ENCODE measurements at regions not wholly inside any gene's neighbourhood (a gene's known extent, or its start where the extent isn't known, plus 50 kb on each side); places are given as distances from the start of the nearest gene placed in this dataset.

GRCh38 chr10:111354859-111355258, 278.0 kb downstream of the ADRA2A start:
- ChIA-PET CTCF (no interaction called here), POLR2A (no interaction called here)
- Histone ChIP-seq H3K27ac (ENCODE audit: low read length in 2 of 2) (no peak overlapping the region), H3K4me1 (ENCODE audit: control insufficient read depth in 2 of 2, insufficient read depth in 2 of 2, low read length in 2 of 2) (no peaks in the 10 kb centered on the region), H3K4me3 (ENCODE audit: control extremely low read depth in 1 of 5, extremely low read depth in 1 of 5, insufficient read depth in 1 of 5, low read depth in 2 of 5, low read length in 4 of 5) (no peak overlapping the region), H3K4me2 (replicated peaks; ENCODE audit: low read depth, low read length, poor library complexity, severe bottlenecking) (no peak overlapping the region), H3K27me3 (replicated peaks in 1 of 4; ENCODE audit: control extremely low read depth in 1 of 4, control insufficient read depth in 3 of 4, insufficient read depth in 4 of 4, low read length in 3 of 4) (peaks cover 0 to 3% (median 0%) of the 10 kb centered on the region in 4 experiments), H3K9ac (ENCODE audit: low read length) (no peak overlapping the region), H2AFZ (ENCODE audit: insufficient read depth, low read depth, low read length, poor library complexity, severe bottlenecking) (no peak overlapping the region), H3K36me3 (replicated peaks in 1 of 2; ENCODE audit: control extremely low read depth in 1 of 2, control insufficient read depth in 1 of 2, extremely low read depth in 1 of 2, insufficient read depth in 2 of 2, low read length in 1 of 2) (no peaks in the 10 kb centered on the region), H4K20me1 (ENCODE audit: control insufficient read depth, insufficient read depth, low read length, poor library complexity, severe bottlenecking) (no peaks in the 10 kb centered on the region), H3K79me2 (ENCODE audit: control insufficient read depth, insufficient read depth, low read length) (no peaks in the 10 kb centered on the region), H3K9me3 (ENCODE audit: control extremely low read depth in 1 of 3, control insufficient read depth in 2 of 3, insufficient read depth in 1 of 3, low read length in 2 of 3) (no peaks in the 10 kb centered on the region)
- Mint-ChIP-seq H3K4me1 (no peaks in the 10 kb centered on the region), H3K27ac (no peak overlapping the region), H3K4me3 (no peak overlapping the region), H3K9me3 (ENCODE audit: insufficient read depth) (no peaks in the 10 kb centered on the region), H3K27me3 (peaks cover 47% of the 10 kb centered on the region)
- intact Hi-C loops (cut with micrococcal nuclease): no loop called here
- DNase-seq (no peak), ATAC-seq (ENCODE audit: low read depth) (no peak)
- no CpG with 5 or more reads among the region's 1 CpG for WGBS (ENCODE audit: insufficient coverage)
- TF ChIP-seq EZH2 (IDR thresholded peaks at IDR 0.05; ENCODE audit: borderline replicate concordance, insufficient read depth, low read depth, low read length, poor library complexity, severe bottlenecking) (no peak), CTCF (IDR thresholded peaks at IDR 0.05) (no peak)

GRCh38 chr10:111356571-111356970, 279.7 kb downstream of the ADRA2A start:
- H3K27ac ChIP-seq (ENCODE audit: low read length in 2 of 2): no peak overlapping the region
- no peak overlapping the region for H3K9ac ChIP-seq (ENCODE audit: low read length)
- WGBS (ENCODE audit: insufficient coverage): no CpG with 5 or more reads among the region's 3 CpGs
- H3K4me3 ChIP-seq (ENCODE audit: control extremely low read depth in 1 of 5, extremely low read depth in 1 of 5, insufficient read depth in 1 of 5, low read depth in 2 of 5, low read length in 4 of 5): no peak overlapping the region
- no peaks in the 10 kb centered on the region for H4K20me1 ChIP-seq (ENCODE audit: control insufficient read depth, insufficient read depth, low read length, poor library complexity, severe bottlenecking)
- Mint-ChIP-seq H3K27me3 (peaks cover 44% of the 10 kb centered on the region), H3K4me1 (no peaks in the 10 kb centered on the region), H3K9me3 (ENCODE audit: insufficient read depth) (no peaks in the 10 kb centered on the region), H3K27ac (no peak overlapping the region), H3K4me3 (no peak overlapping the region)
- H3K9me3 ChIP-seq (ENCODE audit: control extremely low read depth in 1 of 3, control insufficient read depth in 2 of 3, insufficient read depth in 1 of 3, low read length in 2 of 3): no peaks in the 10 kb centered on the region
- ATAC-seq (ENCODE audit: low read depth): no peak
- no peaks in the 10 kb centered on the region for H3K4me1 ChIP-seq (ENCODE audit: control insufficient read depth in 2 of 2, insufficient read depth in 2 of 2, low read length in 2 of 2)
- no peaks in the 10 kb centered on the region for H3K36me3 ChIP-seq (replicated peaks in 1 of 2; ENCODE audit: control extremely low read depth in 1 of 2, control insufficient read depth in 1 of 2, extremely low read depth in 1 of 2, insufficient read depth in 2 of 2, low read length in 1 of 2)
- H3K27me3 ChIP-seq (replicated peaks in 1 of 4; ENCODE audit: control extremely low read depth in 1 of 4, control insufficient read depth in 3 of 4, insufficient read depth in 4 of 4, low read length in 3 of 4): peaks cover 0 to 3% (median 0%) of the 10 kb centered on the region in 4 experiments
- CTCF ChIA-PET: no interaction called here
- intact Hi-C loops (cut with micrococcal nuclease): no loop called here
- no peak for TF ChIP-seq CTCF (IDR thresholded peaks at IDR 0.05)
- TF ChIP-seq EZH2 (IDR thresholded peaks at IDR 0.05; ENCODE audit: borderline replicate concordance, insufficient read depth, low read depth, low read length, poor library complexity, severe bottlenecking): no peak
- no peaks in the 10 kb centered on the region for H3K79me2 ChIP-seq (ENCODE audit: control insufficient read depth, insufficient read depth, low read length)
- H3K4me2 ChIP-seq (replicated peaks; ENCODE audit: low read depth, low read length, poor library complexity, severe bottlenecking): no peak overlapping the region
- no peak overlapping the region for H2AFZ ChIP-seq (ENCODE audit: insufficient read depth, low read depth, low read length, poor library complexity, severe bottlenecking)
- POLR2A ChIA-PET: no interaction called here
- no peak for DNase-seq
